ENCODE measurements at regions not wholly inside any gene's neighbourhood (a gene's known extent, or its start where the extent isn't known, plus 50 kb on each side); places are given as distances from the start of the nearest gene placed in this dataset.

GRCh38 chr21:17915976-17916375, 96.8 kb upstream of the C21orf91 start:
- DNase-seq (ENCODE audit: low spot score) = no peak
- no peaks in the 10 kb centered on the region; the same call in 1 of the 2 replicates for H3K36me3 ChIP-seq (ENCODE audit: low read depth)
- TF ChIP-seq CTCF (IDR thresholded peaks at IDR 0.05; ENCODE audit: poor library complexity, severe bottlenecking) = no peak

GRCh38 chr21:17911628-17912027, 92.5 kb upstream of the C21orf91 start:
- Histone ChIP-seq H3K36me3 (ENCODE audit: low read depth) (no peaks in the 10 kb centered on the region), H3K4me1 (ENCODE audit: insufficient read depth, poor library complexity, severe bottlenecking) (no peaks in the 10 kb centered on the region), H3K9me3 (ENCODE audit: severe bottlenecking) (no peaks in the 10 kb centered on the region), H3K4me3 (ENCODE audit: severe bottlenecking) (no peak overlapping the region), H3K27ac (ENCODE audit: poor library complexity, severe bottlenecking) (no peak overlapping the region), H3K27me3 (ENCODE audit: insufficient read depth, poor library complexity, severe bottlenecking) (no peaks in the 10 kb centered on the region)
- no peak for DNase-seq (ENCODE audit: low spot score)
- peak; percentile 96 for ATAC-seq (ENCODE audit: low read depth)
- no peak for TF ChIP-seq CTCF (IDR thresholded peaks at IDR 0.05; ENCODE audit: poor library complexity, severe bottlenecking)

More at GRCh38 chr21:17915976-17916375, 96.8 kb upstream of the C21orf91 start:
- no peak for ATAC-seq (ENCODE audit: low read depth)
- Histone ChIP-seq H3K4me3 (ENCODE audit: severe bottlenecking) (no peak overlapping the region), H3K27ac (ENCODE audit: poor library complexity, severe bottlenecking) (no peak overlapping the region), H3K27me3 (ENCODE audit: insufficient read depth, poor library complexity, severe bottlenecking) (no peaks in the 10 kb centered on the region), H3K9me3 (ENCODE audit: severe bottlenecking) (peaks cover 9% of the 10 kb centered on the region), H3K4me1 (ENCODE audit: insufficient read depth, poor library complexity, severe bottlenecking) (peaks cover 3% of the 10 kb centered on the region)

GRCh38 chr21:17903929-17904639, 84.9 kb upstream of the C21orf91 start:
- H3K27me3 ChIP-seq (ENCODE audit: insufficient read depth, poor library complexity, severe bottlenecking) = no peaks in the 10 kb centered on the region
- peaks cover 5% of the 10 kb centered on the region for H3K4me1 ChIP-seq (ENCODE audit: insufficient read depth, poor library complexity, severe bottlenecking)
- H3K4me3 ChIP-seq (ENCODE audit: severe bottlenecking) = no peak overlapping the region
- no peaks in the 10 kb centered on the region for H3K36me3 ChIP-seq (ENCODE audit: low read depth)
- TF ChIP-seq CTCF (IDR thresholded peaks at IDR 0.05; ENCODE audit: poor library complexity, severe bottlenecking) = no peak
- DNase-seq (ENCODE audit: low spot score) (no peak), ATAC-seq (ENCODE audit: low read depth) (no peak)
- H3K27ac ChIP-seq (ENCODE audit: poor library complexity, severe bottlenecking) = no peak overlapping the region
- no peaks in the 10 kb centered on the region for H3K9me3 ChIP-seq (ENCODE audit: severe bottlenecking)

GRCh38 chr21:17903029-17903806, 84.1 kb upstream of the C21orf91 start:
- DNase-seq (ENCODE audit: low spot score) (no peak), ATAC-seq (ENCODE audit: low read depth) (peak; percentile 67; the same call in 2 of the 3 replicates)
- Histone ChIP-seq H3K4me3 (ENCODE audit: severe bottlenecking) (no peak overlapping the region), H3K4me1 (ENCODE audit: insufficient read depth, poor library complexity, severe bottlenecking) (peaks cover 5% of the 10 kb centered on the region), H3K36me3 (ENCODE audit: low read depth) (no peaks in the 10 kb centered on the region), H3K27me3 (ENCODE audit: insufficient read depth, poor library complexity, severe bottlenecking) (no peaks in the 10 kb centered on the region), H3K9me3 (ENCODE audit: severe bottlenecking) (no peaks in the 10 kb centered on the region), H3K27ac (ENCODE audit: poor library complexity, severe bottlenecking) (no peak overlapping the region)
- peak; percentile 52 for TF ChIP-seq CTCF (IDR thresholded peaks at IDR 0.05; ENCODE audit: poor library complexity, severe bottlenecking)
